Mammary epithelial cell (primary cell): ENCODE measurements at regions not wholly inside any gene's neighbourhood (a gene's known extent, or its start where the extent isn't known, plus 50 kb on each side); places are given as distances from the start of the nearest gene placed in this dataset.

ENCODE experiments used
- EZH2 ChIP-seq: IDR thresholded peaks from 2 replicates; pipeline ENCODE4 v1.6.1; 2012; ENCODE audit warnings: low read length, inconsistent platforms, borderline replicate concordance
- TF ChIP-seq, protein P1 (sequence below), 2 donors: IDR thresholded peaks in 1 of 2; conservative IDR thresholded peaks in 1 of 2; 2 replicates each; pipeline ENCODE4 v1.5.1; 2011 to 2012; ENCODE audit warnings: inconsistent platforms in 2 of 2, low read length in 2 of 2, mild to moderate bottlenecking in 2 of 2, control low read depth in 1 of 2, low read depth in 1 of 2; ENCODE audit not compliant: insufficient read depth in 1 of 2; ENCODE audit errors: extremely low read depth in 1 of 2

DNA sequence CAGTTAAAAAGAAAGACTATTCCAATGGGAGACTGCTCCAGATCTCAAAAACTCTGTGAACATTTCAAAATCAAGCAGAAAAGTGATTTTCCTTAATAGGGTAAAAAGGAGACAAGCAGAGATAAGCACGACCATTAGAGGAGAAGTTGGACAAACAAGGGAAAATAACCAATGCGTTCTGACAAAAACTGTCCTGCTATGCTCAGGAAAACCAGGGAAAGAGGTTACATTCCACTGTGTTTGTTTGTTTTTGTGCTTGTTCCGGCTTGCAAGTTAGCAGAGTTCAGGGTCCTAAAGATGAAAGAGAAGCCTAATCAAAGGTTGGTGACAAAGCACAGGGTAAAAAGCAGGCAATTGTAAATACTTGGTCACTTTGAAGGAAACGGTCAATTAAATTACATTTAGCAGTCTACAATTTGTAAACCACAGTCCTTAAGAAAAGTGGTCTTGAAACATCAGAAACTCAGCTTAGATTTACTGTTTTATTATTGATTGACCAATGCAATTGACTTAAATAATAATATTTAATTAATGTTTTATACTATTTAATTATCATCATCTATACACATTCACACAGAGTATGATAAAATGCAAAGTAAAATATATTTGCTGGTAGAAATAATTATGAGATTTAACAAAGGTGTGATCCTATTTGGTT lies 186.2 kb upstream of the CPXCR1 start:
- TF ChIP-seq, protein P1, sequence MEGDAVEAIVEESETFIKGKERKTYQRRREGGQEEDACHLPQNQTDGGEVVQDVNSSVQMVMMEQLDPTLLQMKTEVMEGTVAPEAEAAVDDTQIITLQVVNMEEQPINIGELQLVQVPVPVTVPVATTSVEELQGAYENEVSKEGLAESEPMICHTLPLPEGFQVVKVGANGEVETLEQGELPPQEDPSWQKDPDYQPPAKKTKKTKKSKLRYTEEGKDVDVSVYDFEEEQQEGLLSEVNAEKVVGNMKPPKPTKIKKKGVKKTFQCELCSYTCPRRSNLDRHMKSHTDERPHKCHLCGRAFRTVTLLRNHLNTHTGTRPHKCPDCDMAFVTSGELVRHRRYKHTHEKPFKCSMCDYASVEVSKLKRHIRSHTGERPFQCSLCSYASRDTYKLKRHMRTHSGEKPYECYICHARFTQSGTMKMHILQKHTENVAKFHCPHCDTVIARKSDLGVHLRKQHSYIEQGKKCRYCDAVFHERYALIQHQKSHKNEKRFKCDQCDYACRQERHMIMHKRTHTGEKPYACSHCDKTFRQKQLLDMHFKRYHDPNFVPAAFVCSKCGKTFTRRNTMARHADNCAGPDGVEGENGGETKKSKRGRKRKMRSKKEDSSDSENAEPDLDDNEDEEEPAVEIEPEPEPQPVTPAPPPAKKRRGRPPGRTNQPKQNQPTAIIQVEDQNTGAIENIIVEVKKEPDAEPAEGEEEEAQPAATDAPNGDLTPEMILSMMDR (conservative IDR thresholded peaks at IDR 0.05 in 1 of 2, IDR thresholded peaks at IDR 0.05 in 1 of 2; ENCODE audit: extremely low read depth in 1 of 2, insufficient read depth in 1 of 2, low read depth in 1 of 2, low read length in 2 of 2): no peak
- no peak for TF ChIP-seq EZH2
